ENCODE measurements at regions not wholly inside any gene's neighbourhood (a gene's known extent, or its start where the extent isn't known, plus 50 kb on each side); places are given as distances from the start of the nearest gene placed in this dataset.

- TF ChIP-seq, protein P1, sequence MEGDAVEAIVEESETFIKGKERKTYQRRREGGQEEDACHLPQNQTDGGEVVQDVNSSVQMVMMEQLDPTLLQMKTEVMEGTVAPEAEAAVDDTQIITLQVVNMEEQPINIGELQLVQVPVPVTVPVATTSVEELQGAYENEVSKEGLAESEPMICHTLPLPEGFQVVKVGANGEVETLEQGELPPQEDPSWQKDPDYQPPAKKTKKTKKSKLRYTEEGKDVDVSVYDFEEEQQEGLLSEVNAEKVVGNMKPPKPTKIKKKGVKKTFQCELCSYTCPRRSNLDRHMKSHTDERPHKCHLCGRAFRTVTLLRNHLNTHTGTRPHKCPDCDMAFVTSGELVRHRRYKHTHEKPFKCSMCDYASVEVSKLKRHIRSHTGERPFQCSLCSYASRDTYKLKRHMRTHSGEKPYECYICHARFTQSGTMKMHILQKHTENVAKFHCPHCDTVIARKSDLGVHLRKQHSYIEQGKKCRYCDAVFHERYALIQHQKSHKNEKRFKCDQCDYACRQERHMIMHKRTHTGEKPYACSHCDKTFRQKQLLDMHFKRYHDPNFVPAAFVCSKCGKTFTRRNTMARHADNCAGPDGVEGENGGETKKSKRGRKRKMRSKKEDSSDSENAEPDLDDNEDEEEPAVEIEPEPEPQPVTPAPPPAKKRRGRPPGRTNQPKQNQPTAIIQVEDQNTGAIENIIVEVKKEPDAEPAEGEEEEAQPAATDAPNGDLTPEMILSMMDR (IDR thresholded peaks at IDR 0.05): no peak
- no peak for TF ChIP-seq POLR2A (IDR thresholded peaks at IDR 0.05)
Measured at GRCh38 chr18:60123031-60123430, 223.2 kb downstream of the PMAIP1 start.

Data from tibial nerve (tissue), 3 donors.